ENCODE measurements at regions not wholly inside any gene's neighbourhood (a gene's known extent, or its start where the extent isn't known, plus 50 kb on each side); places are given as distances from the start of the nearest gene placed in this dataset.

GRCh38 chr7:13682626-13683025 is 306.8 kb downstream of the ETV1 start:
- TF ChIP-seq, protein P1, sequence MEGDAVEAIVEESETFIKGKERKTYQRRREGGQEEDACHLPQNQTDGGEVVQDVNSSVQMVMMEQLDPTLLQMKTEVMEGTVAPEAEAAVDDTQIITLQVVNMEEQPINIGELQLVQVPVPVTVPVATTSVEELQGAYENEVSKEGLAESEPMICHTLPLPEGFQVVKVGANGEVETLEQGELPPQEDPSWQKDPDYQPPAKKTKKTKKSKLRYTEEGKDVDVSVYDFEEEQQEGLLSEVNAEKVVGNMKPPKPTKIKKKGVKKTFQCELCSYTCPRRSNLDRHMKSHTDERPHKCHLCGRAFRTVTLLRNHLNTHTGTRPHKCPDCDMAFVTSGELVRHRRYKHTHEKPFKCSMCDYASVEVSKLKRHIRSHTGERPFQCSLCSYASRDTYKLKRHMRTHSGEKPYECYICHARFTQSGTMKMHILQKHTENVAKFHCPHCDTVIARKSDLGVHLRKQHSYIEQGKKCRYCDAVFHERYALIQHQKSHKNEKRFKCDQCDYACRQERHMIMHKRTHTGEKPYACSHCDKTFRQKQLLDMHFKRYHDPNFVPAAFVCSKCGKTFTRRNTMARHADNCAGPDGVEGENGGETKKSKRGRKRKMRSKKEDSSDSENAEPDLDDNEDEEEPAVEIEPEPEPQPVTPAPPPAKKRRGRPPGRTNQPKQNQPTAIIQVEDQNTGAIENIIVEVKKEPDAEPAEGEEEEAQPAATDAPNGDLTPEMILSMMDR (IDR thresholded peaks at IDR 0.05), result no peak
- no peak for TF ChIP-seq ZFX (IDR thresholded peaks at IDR 0.05; ENCODE audit: borderline replicate concordance)

Measured in 22Rv1 (cell line).